Esophagus muscularis mucosa (tissue), 4 donors: ENCODE measurements at regions not wholly inside any gene's neighbourhood (a gene's known extent, or its start where the extent isn't known, plus 50 kb on each side); places are given as distances from the start of the nearest gene placed in this dataset.
"Not testable (repeated sequence)": the region's sequence is repeated elsewhere in the genome, so short reads cannot be mapped to it uniquely, and the experiment has no call there.

Experiments used
- DNase-seq: peaks from one replicate; pipeline ENCODE4 v3.0.0-alpha.2; 2017; ENCODE audit errors: extremely low spot score
- H3K27ac ChIP-seq, 4 donors: fragments of 200-600 bp; sonication (generic); replicated peaks in 1 of 4; 1 replicate in 3 of 4; 2 replicates in 1 of 4; pipeline ENCODE4 v1.5.1; 2016 to 2019; ENCODE audit warnings: mild to moderate bottlenecking in 1 of 4
- H3K27me3 ChIP-seq, 4 donors: fragments of 200-600 bp; sonication (generic); one replicate each; pipeline versions ENCODE4 v1.5.1 to v1.6.0; 2016 to 2019
- H3K36me3 ChIP-seq, 4 donors: fragments of 200-600 bp; sonication (generic); one replicate each; pipeline ENCODE4 v1.5.1; 2016 to 2019
- H3K4me1 ChIP-seq, 4 donors: fragments of 200-600 bp; sonication (generic); one replicate each; pipeline ENCODE4 v1.5.1; 2016 to 2019
- H3K4me3 ChIP-seq, 4 donors: fragments of 200-600 bp; sonication (generic); 1 replicate in 2 of 4; 2 replicates in 2 of 4; pipeline ENCODE4 v1.5.1; 2016 to 2019; ENCODE audit warnings: mild to moderate bottlenecking in 4 of 4, moderate library complexity in 1 of 4
- H3K9me3 ChIP-seq, 4 donors: fragments of 200-600 bp; sonication (generic); 1 replicate in 3 of 4; 2 replicates in 1 of 4; pipeline ENCODE4 v1.5.1; 2016 to 2019
- EP300 ChIP-seq: sonication (generic); formaldehyde crosslinking; IDR thresholded peaks from one replicate; pipeline ENCODE4 v1.6.1; 2017; ENCODE audit warnings: antibody characterized with exemption
- POLR2A ChIP-seq: fragments of 450-650 bp; IDR thresholded peaks from one replicate; pipeline ENCODE4 v1.6.1; 2017; ENCODE audit warnings: antibody characterized with exemption, moderate library complexity, mild to moderate bottlenecking, low read depth
- POLR2AphosphoS5 ChIP-seq, 2 donors: sonication (generic); formaldehyde crosslinking; IDR thresholded peaks; one replicate each; pipeline ENCODE4 v1.6.1; 2017; ENCODE audit warnings: antibody characterized with exemption in 2 of 2
- WGBS: methylation state at CpG from one replicate; pipeline ENCODE4 v1.1.5; 2018; 5-methylcytosine and 5-hydroxymethylcytosine counted together
- intact Hi-C: fragments of 100-400 bp; cut with DNase I; formaldehyde crosslinking; loops from one replicate; pipeline ENCODE4 v1.15.1; 2023
- TF ChIP-seq, protein P1 (sequence below), 3 experiments: fragments of 200-600 bp in 2 of 3; fragments of 450-650 bp in 1 of 3; sonication (generic) in 2 of 3; IDR thresholded peaks; one replicate each; pipeline ENCODE4 v1.5.1; 2017 to 2019; ENCODE audit warnings: antibody characterized with exemption in 3 of 3, mild to moderate bottlenecking in 2 of 3, moderate library complexity in 1 of 3

DNA sequence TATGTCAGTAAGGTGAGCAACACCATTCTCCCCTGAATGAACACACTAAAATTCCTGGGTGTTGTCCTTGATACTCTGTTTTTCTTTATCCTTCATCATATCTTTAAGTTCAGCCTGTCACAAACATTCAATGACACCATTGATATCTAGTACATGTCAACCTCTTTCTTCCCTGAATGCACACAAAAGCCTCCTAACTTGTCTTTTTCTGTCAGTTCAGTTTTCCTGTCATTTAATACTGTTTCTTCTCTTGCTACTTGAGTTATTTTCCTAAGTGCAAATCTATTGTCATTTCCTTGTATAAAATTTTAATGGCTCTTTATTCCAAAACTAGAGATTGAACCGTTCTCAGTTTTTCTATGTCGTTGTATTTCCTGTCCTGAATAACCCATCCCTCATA lies 1107.6 kb upstream of the SLC39A10 start:
- H3K4me1 ChIP-seq = peaks cover 0 to 16% (median 8%) of the 10 kb centered on the region in 4 donors
- H3K36me3 ChIP-seq = no peaks in the 10 kb centered on the region
- H3K27me3 ChIP-seq = no peaks in the 10 kb centered on the region
- WGBS = 81% methylated on average over 2 of the region's 2 CpGs
- no peak overlapping the region for H3K4me3 ChIP-seq
- no peak for DNase-seq
- intact Hi-C loops = loop anchor here (5.0 kb wide), 1 partner anchor 768 kb away; no protein-coding TSS in a partner anchor
- TF ChIP-seq, protein P1, sequence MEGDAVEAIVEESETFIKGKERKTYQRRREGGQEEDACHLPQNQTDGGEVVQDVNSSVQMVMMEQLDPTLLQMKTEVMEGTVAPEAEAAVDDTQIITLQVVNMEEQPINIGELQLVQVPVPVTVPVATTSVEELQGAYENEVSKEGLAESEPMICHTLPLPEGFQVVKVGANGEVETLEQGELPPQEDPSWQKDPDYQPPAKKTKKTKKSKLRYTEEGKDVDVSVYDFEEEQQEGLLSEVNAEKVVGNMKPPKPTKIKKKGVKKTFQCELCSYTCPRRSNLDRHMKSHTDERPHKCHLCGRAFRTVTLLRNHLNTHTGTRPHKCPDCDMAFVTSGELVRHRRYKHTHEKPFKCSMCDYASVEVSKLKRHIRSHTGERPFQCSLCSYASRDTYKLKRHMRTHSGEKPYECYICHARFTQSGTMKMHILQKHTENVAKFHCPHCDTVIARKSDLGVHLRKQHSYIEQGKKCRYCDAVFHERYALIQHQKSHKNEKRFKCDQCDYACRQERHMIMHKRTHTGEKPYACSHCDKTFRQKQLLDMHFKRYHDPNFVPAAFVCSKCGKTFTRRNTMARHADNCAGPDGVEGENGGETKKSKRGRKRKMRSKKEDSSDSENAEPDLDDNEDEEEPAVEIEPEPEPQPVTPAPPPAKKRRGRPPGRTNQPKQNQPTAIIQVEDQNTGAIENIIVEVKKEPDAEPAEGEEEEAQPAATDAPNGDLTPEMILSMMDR (IDR thresholded peaks at IDR 0.05) = no peak
- TF ChIP-seq EP300 (no peak), POLR2AphosphoS5 (IDR thresholded peaks at IDR 0.05) (no peak), POLR2A (no peak)
- no peaks in the 10 kb centered on the region for H3K9me3 ChIP-seq
- H3K27ac ChIP-seq = no peak overlapping the region

DNA sequence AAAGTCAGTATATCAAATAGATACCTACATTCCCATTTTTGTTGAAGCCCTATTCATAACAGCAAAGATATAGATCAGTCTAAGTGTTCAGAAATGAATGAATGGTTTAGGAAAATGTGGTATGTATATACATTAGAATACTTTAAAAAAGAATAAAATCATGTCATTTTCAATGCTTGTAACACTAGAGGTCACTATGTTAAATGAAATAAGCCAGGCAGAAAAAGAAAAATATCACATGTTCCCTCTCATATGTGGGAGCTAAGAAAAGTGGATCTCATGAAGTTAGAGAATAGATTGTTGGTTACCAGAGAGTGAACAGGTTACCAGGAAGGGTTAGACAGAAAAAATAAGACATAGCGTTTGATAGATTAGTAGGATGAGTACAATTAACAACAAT lies 1111.0 kb upstream of the SLC39A10 start:
- no peak overlapping the region for H3K4me3 ChIP-seq
- H3K4me1 ChIP-seq = peaks cover 0 to 11% (median 5%) of the 10 kb centered on the region in 4 donors
- no peak overlapping the region for H3K27ac ChIP-seq
- DNase-seq = no peak
- no peaks in the 10 kb centered on the region for H3K36me3 ChIP-seq
- H3K9me3 ChIP-seq = no peaks in the 10 kb centered on the region
- intact Hi-C loops = loop anchor here (5.0 kb wide), 1 partner anchor 771 kb away; no protein-coding TSS in a partner anchor
- H3K27me3 ChIP-seq = no peaks in the 10 kb centered on the region
- TF ChIP-seq EP300 (no peak), POLR2AphosphoS5 (IDR thresholded peaks at IDR 0.05) (no peak), POLR2A (no peak)
- TF ChIP-seq, protein P1 (IDR thresholded peaks at IDR 0.05) = peak in 1 of 3 experiments; percentile 32
- WGBS = 53% methylated on average over 1 of the region's 1 CpG

DNA sequence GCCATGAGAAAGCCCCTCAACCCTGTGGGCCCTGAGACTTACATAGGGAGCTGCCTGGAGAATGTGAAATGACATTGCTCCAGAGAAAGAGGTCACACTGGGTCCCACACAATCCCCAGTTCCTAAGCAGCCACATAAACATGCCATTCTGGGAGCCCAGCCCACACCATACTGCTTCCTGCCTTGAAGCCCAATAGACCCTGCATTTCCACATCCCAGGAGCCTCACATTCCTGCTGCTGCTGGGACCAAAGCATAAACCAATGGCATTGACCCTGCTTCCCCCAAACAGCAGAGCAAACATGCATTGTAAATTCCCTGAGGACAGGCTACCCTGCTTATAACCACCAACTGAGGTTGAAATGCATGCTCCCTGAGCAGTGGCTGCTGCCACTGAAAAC lies 1117.6 kb upstream of the SLC39A10 start:
- TF ChIP-seq EP300 (no peak), POLR2AphosphoS5 (IDR thresholded peaks at IDR 0.05) (no peak), POLR2A (no peak)
- DNase-seq = no peak
- Histone ChIP-seq H3K27ac (no peak overlapping the region), H3K27me3 (no peaks in the 10 kb centered on the region), H3K4me3 (no peak overlapping the region), H3K36me3 (no peaks in the 10 kb centered on the region), H3K4me1 (no peaks in the 10 kb centered on the region), H3K9me3 (no peaks in the 10 kb centered on the region)
- intact Hi-C loops = no loop called here

DNA sequence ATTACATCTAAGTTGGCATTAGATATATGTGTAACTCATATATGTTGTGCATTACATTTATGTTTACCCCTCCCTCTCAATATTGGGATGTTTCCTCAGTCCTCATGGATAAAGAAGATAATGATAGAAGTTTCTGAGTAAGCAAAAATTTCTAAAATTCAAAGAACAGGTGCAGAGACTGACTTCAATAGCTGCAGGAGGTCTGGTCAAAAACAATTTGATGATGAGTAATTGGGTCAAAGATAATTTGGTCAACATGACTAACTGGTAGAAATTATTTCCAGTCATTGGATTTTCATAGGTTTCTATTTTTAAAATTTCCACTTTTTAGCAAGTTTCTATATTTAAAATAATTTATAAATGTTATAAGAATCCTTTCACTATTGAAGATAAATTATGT lies 1130.9 kb upstream of the SLC39A10 start:
- intact Hi-C loops = no loop called here
- no peaks in the 10 kb centered on the region for H3K9me3 ChIP-seq
- H3K27ac ChIP-seq = no peak overlapping the region
- no peak overlapping the region for H3K4me3 ChIP-seq
- TF ChIP-seq, protein P1 (IDR thresholded peaks at IDR 0.05) = no peak
- TF ChIP-seq POLR2AphosphoS5 (IDR thresholded peaks at IDR 0.05) (no peak), EP300 (no peak), POLR2A (no peak)
- H3K4me1 ChIP-seq = no peaks in the 10 kb centered on the region
- no peaks in the 10 kb centered on the region for H3K27me3 ChIP-seq
- no peaks in the 10 kb centered on the region for H3K36me3 ChIP-seq
- no peak for DNase-seq

DNA sequence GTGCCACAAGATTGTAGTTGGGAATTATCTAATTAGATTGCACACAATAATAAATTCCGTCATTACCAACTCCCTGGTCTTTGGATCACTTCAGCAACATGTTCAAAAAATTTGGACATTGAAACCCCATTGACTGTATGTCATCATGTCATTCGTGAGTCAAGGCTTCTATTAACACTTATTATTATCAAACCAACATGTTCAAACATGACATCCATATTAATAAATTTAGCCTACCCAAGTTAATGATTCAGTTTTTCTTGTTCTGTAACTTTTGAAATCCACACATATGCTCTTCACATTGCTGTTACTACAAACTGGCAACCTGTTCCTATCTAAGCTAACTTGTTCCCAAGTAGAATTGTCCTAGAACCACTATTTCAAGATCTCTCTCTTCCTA lies 1142.7 kb upstream of the SLC39A10 start:
- Histone ChIP-seq H3K27me3 (no peaks in the 10 kb centered on the region), H3K27ac (no peak overlapping the region), H3K4me1 (no peaks in the 10 kb centered on the region), H3K36me3 (no peaks in the 10 kb centered on the region), H3K9me3 (no peaks in the 10 kb centered on the region), H3K4me3 (no peak overlapping the region)
- DNase-seq = no peak
- TF ChIP-seq POLR2A = no peak
- TF ChIP-seq, protein P1 (IDR thresholded peaks at IDR 0.05) = no peak
- no peak for TF ChIP-seq EP300
- no peak for TF ChIP-seq POLR2AphosphoS5 (IDR thresholded peaks at IDR 0.05)
- WGBS = 73% methylated on average over 2 of the region's 2 CpGs
- intact Hi-C loops = no loop called here

DNA sequence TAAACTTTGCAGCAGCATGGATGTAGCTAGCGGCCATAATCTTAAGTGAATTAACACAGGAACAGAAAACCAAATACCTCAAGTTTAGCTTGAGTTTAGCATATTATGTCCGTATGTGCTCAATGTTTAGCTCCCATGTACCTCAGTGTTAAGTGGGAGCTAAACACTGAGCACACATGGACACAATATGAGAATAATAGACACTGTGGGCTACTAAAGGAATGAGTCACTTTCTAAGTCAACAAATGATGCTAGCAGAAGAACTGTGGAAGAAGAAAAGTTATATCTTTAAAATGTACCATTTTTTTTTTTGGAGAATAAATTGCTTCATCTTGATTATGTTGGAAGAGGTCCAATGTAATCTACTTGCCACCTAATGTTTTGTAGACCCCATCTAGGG lies 1146.0 kb upstream of the SLC39A10 start:
- H3K4me1 ChIP-seq, H3K27ac ChIP-seq, H3K36me3 ChIP-seq, H3K4me3 ChIP-seq, H3K27me3 ChIP-seq, H3K9me3 ChIP-seq, DNase-seq, intact Hi-C loops: not testable (repeated sequence)
- WGBS = 91% methylated on average over 2 of the region's 2 CpGs

DNA sequence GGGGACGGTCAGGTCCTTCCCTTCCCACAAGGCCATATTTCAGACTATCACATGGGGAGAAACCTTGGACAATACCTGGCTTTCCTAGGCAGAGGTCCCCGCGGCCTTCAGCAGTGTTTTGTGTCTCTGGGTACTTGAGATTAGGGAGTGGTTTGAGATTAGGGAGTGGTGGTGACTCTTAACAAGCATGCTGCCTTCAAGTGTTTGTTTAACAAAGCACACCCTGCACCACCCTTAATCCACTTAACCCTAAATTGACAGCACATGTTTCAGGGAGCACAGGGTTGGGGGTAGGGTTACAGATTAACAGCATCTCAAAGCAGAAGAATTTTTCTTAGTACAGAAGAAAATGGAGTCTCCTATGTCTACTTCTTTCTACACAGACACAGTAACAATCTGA lies 1152.2 kb upstream of the SLC39A10 start:
- H3K27ac ChIP-seq, H3K36me3 ChIP-seq, H3K4me3 ChIP-seq, H3K4me1 ChIP-seq, H3K9me3 ChIP-seq, H3K27me3 ChIP-seq, intact Hi-C loops, DNase-seq: not testable (repeated sequence)
- 79% methylated on average over 3 of the region's 3 CpGs for WGBS
